ENCODE measurements at regions not wholly inside any gene's neighbourhood (a gene's known extent, or its start where the extent isn't known, plus 50 kb on each side); places are given as distances from the start of the nearest gene placed in this dataset.

DNA sequence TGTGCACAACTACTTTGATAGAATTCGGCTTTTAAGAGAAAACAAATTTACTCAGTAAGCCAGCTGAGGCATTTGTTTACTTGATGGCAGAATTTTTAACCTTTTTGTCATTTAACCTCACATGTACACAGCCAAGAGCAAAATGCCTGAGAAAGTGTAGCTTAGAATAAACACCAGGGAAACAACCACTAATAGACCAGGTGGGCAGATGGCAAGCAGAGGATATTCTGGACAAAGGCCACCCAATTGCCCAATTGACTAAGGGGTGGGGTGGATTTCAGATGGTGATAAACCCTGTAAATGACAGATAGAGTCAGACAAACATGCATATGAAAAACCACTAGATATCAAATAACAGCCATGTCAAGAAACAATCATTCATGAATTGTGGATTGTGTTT is 190.7 kb upstream of the FBXL4 start:
- DNase-seq (ENCODE audit: low spot score) = no peak

DNA sequence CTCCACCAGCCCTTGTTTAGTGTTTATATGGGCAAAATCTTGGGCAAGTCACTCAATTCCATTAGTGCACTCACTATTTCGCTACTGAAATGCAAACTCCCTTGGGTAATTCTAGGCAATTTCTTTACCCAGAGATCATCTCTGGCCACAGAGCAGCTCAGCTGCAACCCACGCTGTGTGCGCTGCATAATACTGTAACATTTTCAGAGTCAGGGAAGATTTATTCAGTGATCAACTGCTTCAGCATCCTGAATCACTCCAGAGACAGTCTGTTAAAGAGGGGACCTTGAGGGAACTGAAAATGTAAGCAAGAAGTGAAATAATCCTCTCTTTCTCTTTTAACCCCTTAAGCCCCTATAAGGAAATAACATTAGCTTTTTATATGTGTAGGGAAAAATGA is 189.6 kb upstream of the FBXL4 start:
- DNase-seq (ENCODE audit: low spot score) = no peak

DNA sequence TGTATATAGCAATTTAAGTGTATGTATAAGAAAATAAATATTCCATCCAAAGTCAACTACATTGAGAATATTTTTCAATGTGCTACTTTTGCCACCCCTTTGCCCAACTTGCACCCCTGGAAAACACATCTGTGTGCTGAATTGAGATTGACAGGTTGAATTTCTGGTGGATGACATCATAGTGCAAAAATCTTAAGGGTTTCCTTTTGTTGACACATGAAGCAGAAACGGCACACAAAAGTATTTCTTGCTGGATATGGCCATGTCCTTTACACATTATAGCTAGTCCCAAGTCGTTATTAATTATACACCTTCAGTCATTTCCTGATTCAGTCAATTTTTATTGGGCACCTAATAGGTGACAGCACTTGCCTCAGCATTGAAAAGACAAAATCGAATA is 188.7 kb upstream of the FBXL4 start:
- DNase-seq (ENCODE audit: low spot score) = no peak

DNA sequence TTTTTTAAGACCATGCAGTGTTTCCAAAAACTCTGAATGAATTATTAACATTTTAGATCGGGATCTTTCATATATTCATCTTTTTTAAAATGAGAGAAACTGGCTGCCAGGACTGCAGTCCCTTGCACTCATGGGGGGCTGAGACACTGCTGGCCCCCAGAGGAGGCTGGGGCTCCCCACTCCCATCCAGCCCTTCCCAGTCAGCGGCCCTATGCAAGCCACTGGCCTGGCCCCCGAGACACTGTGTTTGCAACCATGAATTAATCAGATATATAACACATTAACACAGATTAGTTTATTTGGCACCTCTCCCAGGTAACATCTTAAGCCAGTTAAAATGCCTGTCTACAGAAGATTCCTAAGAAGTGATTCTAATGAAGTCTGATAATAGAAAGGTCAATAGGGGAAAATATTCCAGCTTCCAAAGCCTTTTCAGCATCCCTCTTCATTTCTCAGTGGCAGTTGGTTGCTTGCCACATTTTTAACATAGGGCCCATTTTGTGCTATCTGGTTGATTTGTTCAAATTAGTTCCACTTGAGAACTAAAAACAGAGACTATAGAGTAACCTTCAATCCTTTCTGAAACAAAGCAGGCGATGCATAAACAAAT is 184.4 kb upstream of the FBXL4 start:
- DNase-seq (ENCODE audit: low spot score) = no peak

DNA sequence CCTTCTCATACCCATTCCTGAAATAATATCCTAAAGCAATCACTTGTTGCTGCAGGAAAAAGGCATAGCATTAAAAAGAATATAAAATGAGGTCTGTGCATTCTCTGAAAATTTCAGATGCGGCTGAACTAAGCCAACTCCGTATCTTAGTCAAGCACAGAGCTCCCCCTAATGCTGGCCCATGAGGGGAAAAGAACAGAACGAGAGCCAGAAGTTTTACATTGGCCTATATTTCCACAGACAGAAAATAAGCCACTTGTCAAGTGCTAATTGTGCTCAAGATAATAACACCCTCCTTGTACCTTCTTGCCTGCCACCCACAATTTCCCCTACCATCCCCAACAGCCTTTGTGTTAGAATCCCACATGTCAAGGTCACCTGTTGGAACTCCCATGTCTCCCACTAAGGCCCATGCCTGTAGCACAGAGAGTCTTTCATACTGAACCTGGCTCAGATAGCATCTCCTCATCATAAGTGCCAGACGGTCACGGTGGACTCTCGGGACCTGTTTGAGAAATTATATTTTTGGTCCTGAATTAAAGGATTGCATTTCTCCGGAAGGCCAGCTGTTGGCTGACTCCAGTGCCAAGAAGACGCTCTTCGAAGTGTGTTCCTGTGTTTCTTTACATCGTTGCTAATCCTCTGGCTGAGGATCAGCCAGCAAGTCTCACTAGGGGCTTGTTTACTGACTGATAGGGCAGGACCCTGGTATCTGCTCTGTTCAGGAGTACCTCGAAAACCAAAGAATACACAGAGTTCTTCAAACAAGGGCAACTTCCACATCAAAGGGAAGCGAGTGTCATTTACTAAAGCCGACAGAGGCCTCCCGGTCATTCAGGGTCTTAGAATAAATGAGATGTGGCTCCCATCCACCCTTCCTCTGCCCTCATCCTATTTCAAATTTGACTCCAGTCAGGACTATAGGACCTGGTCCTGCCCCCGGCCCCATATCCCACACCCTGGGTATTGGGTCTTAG is 183.4 kb upstream of the FBXL4 start:
- no peak for DNase-seq (ENCODE audit: low spot score)

DNA sequence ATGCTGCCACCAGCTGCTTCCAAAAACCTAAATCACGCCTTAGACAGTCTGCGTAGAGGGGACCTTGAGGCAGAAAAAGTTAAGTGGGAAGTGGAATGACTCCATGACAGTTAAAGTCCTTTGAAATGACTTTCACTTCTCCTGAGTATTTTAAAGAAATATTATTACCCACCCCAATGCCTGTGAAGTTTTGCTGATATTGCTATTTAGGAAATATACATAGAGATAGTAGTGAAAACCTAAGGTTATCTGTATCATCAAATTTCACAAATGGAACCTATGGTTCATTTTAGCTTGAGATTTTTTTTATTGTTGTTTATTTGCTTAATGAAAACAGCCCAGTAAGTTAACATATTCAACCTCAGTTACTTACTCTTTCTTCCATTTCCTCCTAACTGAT is 182.1 kb upstream of the FBXL4 start:
- DNase-seq (ENCODE audit: low spot score) = no peak

DNA sequence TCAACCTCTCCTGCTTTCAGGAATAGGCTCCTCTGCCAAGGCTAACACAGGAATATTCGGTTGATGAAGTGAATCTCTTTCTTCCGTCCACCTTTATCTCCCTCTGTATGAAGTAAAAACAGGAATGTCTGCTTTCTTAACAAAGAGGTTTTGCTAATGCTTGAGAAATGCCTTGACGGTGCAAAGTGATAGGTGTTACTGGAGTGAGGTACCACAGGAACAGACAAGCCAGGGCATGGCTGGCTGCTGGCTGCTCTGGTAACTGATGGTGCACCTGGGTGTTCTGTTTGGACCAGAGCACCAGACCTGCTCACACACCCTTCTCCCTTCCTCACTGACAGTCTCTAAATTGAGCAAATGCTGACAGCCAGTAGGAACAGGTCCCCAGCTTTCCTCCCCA is 174.0 kb upstream of the FBXL4 start:
- DNase-seq (ENCODE audit: low spot score) = no peak

DNA sequence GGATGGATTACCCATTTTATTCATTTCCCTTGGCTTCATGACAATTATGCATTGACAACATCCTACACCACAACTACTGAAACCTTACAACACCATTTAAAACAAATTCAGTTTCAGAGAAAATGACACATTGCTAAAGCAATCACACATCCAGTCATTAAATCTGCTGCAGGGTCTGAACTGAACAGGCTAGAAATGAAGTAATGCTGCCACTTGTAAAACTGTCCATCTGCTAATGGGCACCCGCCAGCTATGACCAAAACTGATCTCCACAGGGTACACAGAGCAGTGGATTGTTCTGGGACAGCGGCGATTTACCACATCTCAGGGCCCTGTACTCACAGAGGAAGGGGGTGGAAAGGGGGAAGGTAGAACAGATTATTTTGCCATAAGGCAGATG is 172.9 kb upstream of the FBXL4 start:
- DNase-seq (ENCODE audit: low spot score) = no peak

DNA sequence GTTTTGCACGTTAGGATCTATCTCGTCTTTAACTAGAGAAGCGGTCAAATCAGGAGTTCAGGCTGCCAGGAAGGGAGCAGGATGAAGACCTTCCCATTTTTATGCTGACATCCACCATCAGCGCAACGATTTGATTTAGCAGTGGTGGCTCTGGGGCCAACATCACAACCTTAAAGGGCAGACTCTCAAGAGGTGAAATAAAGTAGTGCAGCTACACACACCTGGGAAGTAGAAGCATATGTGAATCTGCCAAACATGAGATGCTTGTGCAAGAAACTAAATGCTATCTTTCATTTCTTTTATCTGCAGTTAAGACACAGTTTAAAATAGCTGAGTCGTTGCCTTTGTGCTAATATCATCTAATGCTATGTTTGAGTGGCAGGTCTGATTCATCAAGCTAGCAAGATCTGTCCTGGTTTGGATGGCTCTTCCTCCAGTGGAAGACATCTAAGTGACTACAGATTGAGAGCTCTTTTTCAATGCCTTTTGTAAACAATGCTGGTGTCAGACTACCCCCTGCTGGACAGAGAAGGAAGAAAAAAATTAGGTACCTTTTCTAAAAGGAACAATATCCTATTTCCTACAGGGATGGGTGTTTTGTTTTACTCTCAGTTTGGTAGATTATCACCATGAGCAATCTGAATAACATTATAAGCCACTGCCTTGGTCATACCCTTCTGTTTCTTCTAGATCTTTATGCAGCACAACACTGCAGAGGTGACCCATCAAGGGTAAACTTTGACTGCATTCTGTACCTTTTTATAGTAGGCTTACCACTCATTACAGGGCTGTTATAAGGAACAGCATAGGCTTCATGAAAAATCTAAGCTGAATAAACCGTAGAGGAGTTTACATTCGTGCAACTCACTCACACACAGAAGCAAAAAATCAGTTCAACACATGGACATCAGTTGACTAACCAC is 171.6 kb upstream of the FBXL4 start:
- peak; percentile 62 for DNase-seq (ENCODE audit: low spot score)

DNA sequence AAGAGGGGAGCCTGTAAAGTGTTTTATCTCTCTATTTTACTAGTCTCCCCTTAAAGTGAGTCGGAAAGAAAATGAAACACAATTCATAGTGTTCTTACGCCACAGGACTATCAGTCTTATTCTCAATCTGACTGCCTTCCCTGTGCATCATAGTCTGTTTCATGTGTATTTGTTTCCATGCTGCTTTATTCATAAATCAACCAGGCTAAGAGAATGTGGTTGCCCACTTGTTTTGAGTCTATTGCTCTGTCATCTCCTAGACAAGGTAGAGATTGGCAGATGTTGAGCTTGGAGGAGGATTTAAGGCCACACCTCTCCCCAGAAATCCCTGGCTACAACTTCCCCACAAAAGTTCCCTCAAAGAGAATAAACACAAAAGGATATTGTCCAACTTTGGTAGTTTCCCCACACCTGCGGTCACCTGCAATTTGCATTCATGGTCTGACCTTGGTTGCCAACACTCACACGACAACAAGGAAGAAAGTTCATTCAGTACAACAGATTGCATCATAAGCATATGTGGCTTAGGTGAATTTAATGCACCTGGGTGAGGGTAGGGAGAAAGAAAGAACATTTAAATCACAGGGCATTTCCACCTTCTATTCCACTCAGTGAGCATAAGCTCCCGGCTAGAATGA is 167.1 kb upstream of the FBXL4 start:
- DNase-seq (ENCODE audit: low spot score) = no peak

DNA sequence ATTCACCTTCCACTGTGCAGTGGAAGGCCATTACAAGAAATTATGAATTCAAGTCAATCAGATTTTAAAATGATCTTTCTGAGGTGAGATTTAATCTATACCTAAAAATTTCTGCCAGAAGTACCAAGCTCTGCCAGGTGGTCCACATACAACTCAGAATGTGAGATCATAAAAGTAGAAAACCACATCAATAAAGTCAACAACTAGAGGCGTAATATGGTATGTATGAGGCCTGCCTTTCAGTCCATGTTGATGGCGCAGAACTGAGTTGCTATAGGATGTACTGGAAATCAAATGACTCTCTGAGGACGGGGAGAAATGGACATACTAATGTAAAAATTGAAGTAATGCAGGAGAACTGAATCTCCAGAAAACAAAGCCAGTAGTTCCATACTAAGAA is 163.8 kb upstream of the FBXL4 start:
- no peak for DNase-seq (ENCODE audit: low spot score)

DNA sequence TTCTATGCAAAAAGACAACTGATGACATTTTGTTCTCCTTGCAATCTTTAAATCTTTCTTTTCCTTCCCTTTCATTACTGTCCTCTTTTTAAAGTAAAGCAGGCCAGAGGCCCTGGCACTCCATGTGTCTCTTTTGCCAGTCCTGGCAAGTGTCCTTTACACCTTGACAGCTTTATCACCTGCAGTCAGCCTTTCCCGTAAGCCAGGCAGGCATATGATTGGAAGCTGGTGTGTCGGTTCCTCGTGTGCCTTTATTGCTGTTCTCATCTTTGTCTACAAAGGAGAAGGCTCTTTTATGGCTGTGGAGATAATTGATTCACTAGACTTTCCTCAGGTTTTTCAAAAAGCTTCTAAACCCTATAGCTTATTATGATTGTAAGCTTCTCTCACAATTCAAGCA is 162.3 kb upstream of the FBXL4 start:
- no peak for DNase-seq (ENCODE audit: low spot score)

DNA sequence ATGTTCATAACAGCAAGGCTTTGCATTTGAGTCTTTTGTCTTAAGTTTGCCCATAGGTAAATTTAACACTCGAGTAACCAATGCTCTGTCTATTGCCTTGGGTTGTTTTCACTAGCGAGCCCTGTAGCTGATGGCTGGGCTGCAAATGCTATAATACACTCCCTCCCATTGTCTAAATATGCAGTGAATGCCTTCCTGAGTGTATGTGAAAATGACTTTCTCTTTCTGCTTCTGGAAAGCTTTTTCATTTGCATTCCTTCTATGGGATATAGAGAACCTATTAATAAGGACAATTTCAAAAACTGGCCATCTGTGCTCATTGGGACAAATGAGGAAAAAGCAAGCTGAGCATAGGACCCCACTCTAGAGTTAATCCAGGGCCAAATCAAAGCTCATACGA is 156.5 kb upstream of the FBXL4 start:
- no peak for DNase-seq (ENCODE audit: low spot score)

DNA sequence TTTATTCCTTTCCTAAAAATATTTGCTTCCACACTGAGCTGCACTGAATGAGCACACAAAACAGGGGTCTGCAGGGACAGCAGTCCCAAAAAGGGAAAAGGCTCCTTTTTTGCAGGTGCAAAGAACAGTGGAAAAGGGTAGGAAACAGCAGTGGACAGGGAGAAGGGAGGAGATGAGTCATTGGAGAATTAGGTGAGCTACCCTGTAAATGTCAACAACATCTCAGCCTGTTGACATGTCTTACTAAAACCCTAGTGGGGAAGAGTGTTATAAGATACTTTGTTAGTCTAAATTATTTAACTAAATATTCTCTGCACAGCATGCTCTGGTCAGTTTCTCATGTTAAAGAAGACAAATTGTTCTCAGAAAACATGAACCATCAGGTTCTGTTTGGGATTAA is 151.5 kb upstream of the FBXL4 start:
- DNase-seq (ENCODE audit: low spot score) = no peak

DNA sequence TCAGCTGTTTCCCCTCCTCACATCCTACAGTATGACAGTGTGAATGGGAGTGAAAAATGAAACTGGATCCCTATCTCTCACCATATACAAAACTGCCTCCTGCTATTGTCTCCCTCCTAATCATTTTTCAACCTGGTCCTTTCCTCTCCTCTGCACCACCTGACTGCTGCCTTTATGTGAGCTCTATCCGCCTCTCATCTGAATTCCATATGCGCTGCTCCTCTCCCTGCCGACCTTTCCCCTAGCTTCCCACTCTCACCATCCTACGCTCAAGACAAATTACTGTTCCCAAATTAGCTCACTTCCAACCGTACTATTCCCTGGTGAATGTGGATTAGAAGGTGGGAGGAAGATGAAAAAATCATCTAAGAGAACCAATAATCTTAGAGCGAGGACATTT is 148.4 kb upstream of the FBXL4 start:
- DNase-seq (ENCODE audit: low spot score) = no peak

DNA sequence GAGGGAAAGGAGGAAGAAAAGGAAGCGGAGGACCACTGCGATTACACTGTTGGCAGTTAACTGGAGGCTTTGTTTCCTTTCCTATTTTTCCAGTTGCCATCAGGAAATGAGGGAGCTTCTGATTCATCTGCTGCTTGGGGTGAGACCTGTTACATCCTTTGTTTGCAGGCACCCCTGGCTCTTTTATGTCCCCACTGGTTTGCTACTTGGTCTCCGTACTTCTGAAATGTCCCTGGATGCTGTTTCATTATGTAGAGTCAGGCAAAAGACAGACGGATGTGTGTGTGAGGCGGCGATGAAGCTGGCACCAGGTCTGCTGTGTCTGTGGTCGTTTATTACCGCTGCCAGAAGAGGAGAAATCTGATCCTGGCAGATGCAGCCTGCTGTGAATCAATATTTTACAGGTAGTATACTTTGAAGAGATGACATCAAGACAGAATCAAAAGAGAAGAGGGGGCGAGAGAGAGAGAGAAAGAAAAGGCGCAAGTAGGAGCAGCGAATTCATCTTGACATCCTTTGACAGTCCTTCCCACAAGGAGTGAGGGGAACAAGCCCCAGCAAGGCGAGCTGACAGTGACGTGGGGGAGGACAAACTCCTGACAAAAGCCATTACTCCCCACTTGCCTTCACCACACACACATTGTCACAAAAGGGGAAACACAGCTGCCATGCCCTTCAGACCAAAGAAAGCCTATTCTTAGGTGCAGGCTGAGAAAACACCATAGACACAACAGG is 145.9 kb upstream of the FBXL4 start:
- DNase-seq (ENCODE audit: low spot score) = no peak

DNA sequence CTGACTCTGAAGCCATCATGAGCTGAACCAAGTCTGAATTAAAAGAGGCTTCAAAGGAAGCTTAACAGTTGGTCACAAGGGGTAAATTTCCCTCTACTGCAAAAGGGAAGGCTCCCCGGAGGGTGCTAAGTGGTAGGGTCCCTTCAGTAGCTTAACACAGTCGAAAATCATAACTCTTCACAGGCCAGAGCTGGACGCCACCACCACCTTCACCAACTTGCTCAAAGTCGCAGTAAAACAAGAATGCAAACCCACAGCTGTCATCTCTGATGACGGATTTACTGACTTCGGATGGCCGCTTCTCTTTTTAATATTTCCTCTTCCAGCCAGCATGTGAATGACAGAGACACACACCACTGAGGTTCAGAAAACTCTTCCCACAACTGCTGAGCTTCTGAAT is 144.7 kb upstream of the FBXL4 start:
- DNase-seq (ENCODE audit: low spot score) = no peak

DNA sequence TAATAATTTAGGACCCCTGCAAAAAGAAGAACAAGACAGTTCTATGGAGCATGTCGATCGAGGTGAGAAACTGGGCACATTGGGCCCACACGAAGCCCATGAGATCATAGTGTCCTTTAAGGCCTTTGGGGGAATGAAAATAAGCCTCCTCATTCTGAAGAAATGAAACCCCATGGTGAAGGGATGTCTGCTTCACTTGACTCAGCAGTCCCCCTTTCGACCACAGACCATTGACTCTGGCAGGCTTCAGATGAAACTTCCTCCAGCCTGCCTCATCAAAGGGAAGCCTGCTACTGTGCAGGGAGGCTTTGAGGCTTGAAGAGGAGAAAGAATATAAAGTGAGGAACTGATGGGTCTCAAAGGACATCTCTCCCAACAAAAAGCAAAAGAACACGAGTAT is 144.2 kb upstream of the FBXL4 start:
- DNase-seq (ENCODE audit: low spot score) = no peak

DNA sequence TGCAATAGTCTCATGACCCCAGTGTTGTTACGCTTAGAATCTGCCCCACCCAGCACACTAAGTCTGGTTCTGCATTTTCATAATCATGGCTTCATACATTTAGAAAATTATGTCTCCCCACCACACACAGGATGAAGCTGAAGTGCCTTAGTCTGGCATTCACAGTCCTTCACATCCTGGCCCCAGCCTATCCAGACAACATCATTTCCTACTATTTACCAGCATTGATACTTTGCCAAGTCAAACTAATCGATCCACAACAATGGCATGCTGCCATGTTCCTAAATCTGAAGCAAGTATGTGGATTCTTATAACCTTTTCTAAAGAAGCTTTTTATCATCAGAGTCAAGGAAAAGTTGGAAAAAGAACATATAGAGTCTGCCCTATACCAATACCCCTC is 132.4 kb upstream of the FBXL4 start:
- DNase-seq (ENCODE audit: low spot score) = no peak

DNA sequence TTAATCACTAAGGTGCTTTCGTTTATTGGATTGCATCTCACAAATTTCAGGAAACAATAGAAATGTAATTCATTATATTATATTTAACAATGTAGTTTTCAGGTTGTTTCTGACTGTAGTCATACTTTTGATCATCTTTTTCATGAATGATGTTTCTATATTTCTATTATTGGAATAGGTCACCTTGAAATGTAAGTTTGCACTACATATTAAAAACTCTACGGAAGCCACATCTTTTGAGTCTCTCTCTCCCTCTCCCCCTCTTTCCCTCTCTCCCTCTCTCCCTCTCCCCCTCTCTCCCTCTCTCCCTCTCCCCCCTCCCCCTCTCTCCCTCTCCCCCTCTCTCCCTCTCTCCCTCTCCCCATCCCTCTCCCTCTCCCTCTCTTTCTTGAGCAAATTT is 131.3 kb upstream of the FBXL4 start:
- no peak for DNase-seq (ENCODE audit: low spot score)

DNA sequence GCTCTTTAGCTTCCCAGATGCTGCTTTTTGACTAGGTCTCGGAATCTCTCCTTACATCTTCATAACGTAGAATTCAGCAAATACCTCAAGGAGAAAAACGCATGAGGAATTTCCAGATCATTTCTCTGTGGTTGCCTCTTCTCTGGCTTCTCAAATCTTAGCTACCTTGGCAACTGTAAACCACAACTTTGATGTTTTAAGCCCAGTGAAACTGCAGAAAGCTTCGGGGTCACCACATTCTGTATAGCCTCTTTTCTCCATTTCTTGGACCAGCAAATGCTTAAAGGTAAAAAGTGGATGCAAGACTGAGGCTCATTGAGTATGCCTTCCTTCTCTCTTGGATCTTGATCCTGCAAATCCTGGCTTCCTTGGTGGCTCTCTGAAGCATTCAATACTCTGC is 125.5 kb upstream of the FBXL4 start:
- no peak for DNase-seq (ENCODE audit: low spot score)
